Thoracic aorta (tissue), 2 donors: ENCODE measurements at regions not wholly inside any gene's neighbourhood (a gene's known extent, or its start where the extent isn't known, plus 50 kb on each side); places are given as distances from the start of the nearest gene placed in this dataset.

ENCODE experiments used
- ATAC-seq: fragments of 150-250 bp; one replicate; pipeline ENCODE4 v1.8.0; 2017; ENCODE audit warnings: low read depth; ENCODE audit not compliant: insufficient number of reproducible peaks, low FRiP score
- DNase-seq: peaks from one replicate; pipeline ENCODE4 v3.0.0-alpha.2; 2020; ENCODE audit warnings: low spot score
- H3K27ac ChIP-seq, 2 donors: fragments of 200-600 bp; sonication (generic); 1 replicate in 1 of 2; 2 replicates in 1 of 2; pipeline ENCODE4 v1.5.1; 2016; ENCODE audit warnings: mild to moderate bottlenecking in 2 of 2, moderate library complexity in 2 of 2
- H3K27me3 ChIP-seq: fragments of 200-600 bp; sonication (generic); replicated peaks from 2 replicates; pipeline ENCODE4 v1.6.0; 2016; ENCODE audit warnings: mild to moderate bottlenecking; ENCODE audit not compliant: insufficient read depth
- H3K36me3 ChIP-seq: fragments of 200-600 bp; sonication (generic); one replicate; pipeline ENCODE4 v1.5.1; 2016
- H3K4me1 ChIP-seq, 2 donors: fragments of 200-600 bp; sonication (generic); 1 replicate in 1 of 2; 2 replicates in 1 of 2; pipeline versions ENCODE4 v1.5.1 to v1.6.0; 2016; ENCODE audit warnings: low read depth in 2 of 2, mild to moderate bottlenecking in 1 of 2; ENCODE audit not compliant: control insufficient read depth in 1 of 2
- H3K4me3 ChIP-seq: fragments of 200-600 bp; sonication (generic); 2 replicates; pipeline ENCODE4 v1.5.1; 2016; ENCODE audit warnings: mild to moderate bottlenecking
- H3K9me3 ChIP-seq: fragments of 200-600 bp; sonication (generic); 2 replicates; pipeline ENCODE4 v1.5.1; 2016
- CTCF ChIP-seq: fragments of 200-600 bp; sonication (generic); IDR thresholded peaks from one replicate; pipeline ENCODE4 v1.5.1; 2019; ENCODE audit warnings: antibody characterized with exemption

- H3K27ac ChIP-seq: no peak overlapping the region
- no peak for DNase-seq
- H3K4me3 ChIP-seq: no peak overlapping the region
- no peak for TF ChIP-seq CTCF
- no peaks in the 10 kb centered on the region for H3K4me1 ChIP-seq
- ATAC-seq: no peak
- H3K27me3 ChIP-seq: no peaks in the 10 kb centered on the region
- H3K36me3 ChIP-seq: no peaks in the 10 kb centered on the region
- H3K9me3 ChIP-seq: no peaks in the 10 kb centered on the region
Observed at GRCh38 chr15:94587113-94587512, 355.8 kb downstream of the MCTP2 start.

GRCh38 chr15:94588993-94589392, 357.6 kb downstream of the MCTP2 start:
- Histone ChIP-seq H3K9me3 (no peaks in the 10 kb centered on the region), H3K27ac (no peak overlapping the region), H3K4me3 (no peak overlapping the region), H3K36me3 (no peaks in the 10 kb centered on the region), H3K4me1 (no peaks in the 10 kb centered on the region), H3K27me3 (no peaks in the 10 kb centered on the region)
- DNase-seq (no peak), ATAC-seq (no peak)
- no peak for TF ChIP-seq CTCF

GRCh38 chr15:94592495-94592894, 361.1 kb downstream of the MCTP2 start:
- no peak for ATAC-seq
- Histone ChIP-seq H3K4me1 (no peaks in the 10 kb centered on the region), H3K4me3 (no peak overlapping the region), H3K9me3 (no peaks in the 10 kb centered on the region), H3K36me3 (no peaks in the 10 kb centered on the region), H3K27me3 (no peaks in the 10 kb centered on the region), H3K27ac (no peak overlapping the region)
- no peak for TF ChIP-seq CTCF
- DNase-seq: no peak

- Histone ChIP-seq H3K36me3 (no peaks in the 10 kb centered on the region), H3K27me3 (no peaks in the 10 kb centered on the region), H3K4me1 (no peaks in the 10 kb centered on the region), H3K9me3 (no peaks in the 10 kb centered on the region), H3K27ac (no peak overlapping the region), H3K4me3 (no peak overlapping the region)
- TF ChIP-seq CTCF: no peak
- ATAC-seq (no peak), DNase-seq (no peak)
Observed at GRCh38 chr15:94596707-94597106, 365.3 kb downstream of the MCTP2 start.

GRCh38 chr15:94600505-94600904, 369.1 kb downstream of the MCTP2 start:
- H3K4me1 ChIP-seq: no peaks in the 10 kb centered on the region
- H3K36me3 ChIP-seq: no peaks in the 10 kb centered on the region
- no peak for TF ChIP-seq CTCF
- DNase-seq (no peak), ATAC-seq (no peak)
- H3K9me3 ChIP-seq: no peaks in the 10 kb centered on the region
- no peaks in the 10 kb centered on the region for H3K27me3 ChIP-seq
- no peak overlapping the region for H3K27ac ChIP-seq
- H3K4me3 ChIP-seq: no peak overlapping the region
